Right lobe of liver (tissue), 4 donors: ENCODE measurements at regions not wholly inside any gene's neighbourhood (a gene's known extent, or its start where the extent isn't known, plus 50 kb on each side); places are given as distances from the start of the nearest gene placed in this dataset.

Experiments
- POLR2A ChIP-seq: fragments of 450-650 bp; IDR thresholded peaks from one replicate; pipeline ENCODE4 v1.6.1; 2017; ENCODE audit warnings: antibody characterized with exemption, mild to moderate bottlenecking
- TF ChIP-seq, protein P1 (sequence below), 4 donors: fragments of 200-600 bp in 3 of 4; fragments of 450-650 bp in 1 of 4; IDR thresholded peaks; one replicate each; pipeline versions ENCODE4 v1.5.1 to v1.8.0; 2016 to 2022; ENCODE audit warnings: antibody characterized with exemption in 4 of 4, mild to moderate bottlenecking in 2 of 4
- donor health status: DM: no; HTN: no; CAD: no.
- donor health status: DM: no; HTN: no; CAD: no.
- donor health status: DM: no; HTN: yes; CAD: no.

- TF ChIP-seq, protein P1, sequence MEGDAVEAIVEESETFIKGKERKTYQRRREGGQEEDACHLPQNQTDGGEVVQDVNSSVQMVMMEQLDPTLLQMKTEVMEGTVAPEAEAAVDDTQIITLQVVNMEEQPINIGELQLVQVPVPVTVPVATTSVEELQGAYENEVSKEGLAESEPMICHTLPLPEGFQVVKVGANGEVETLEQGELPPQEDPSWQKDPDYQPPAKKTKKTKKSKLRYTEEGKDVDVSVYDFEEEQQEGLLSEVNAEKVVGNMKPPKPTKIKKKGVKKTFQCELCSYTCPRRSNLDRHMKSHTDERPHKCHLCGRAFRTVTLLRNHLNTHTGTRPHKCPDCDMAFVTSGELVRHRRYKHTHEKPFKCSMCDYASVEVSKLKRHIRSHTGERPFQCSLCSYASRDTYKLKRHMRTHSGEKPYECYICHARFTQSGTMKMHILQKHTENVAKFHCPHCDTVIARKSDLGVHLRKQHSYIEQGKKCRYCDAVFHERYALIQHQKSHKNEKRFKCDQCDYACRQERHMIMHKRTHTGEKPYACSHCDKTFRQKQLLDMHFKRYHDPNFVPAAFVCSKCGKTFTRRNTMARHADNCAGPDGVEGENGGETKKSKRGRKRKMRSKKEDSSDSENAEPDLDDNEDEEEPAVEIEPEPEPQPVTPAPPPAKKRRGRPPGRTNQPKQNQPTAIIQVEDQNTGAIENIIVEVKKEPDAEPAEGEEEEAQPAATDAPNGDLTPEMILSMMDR (IDR thresholded peaks at IDR 0.05), result no peak
- TF ChIP-seq POLR2A, result no peak
Observed at GRCh38 chr20:51939259-51939585, 136.9 kb upstream of the SALL4 start.
